ENCODE measurements at regions not wholly inside any gene's neighbourhood (a gene's known extent, or its start where the extent isn't known, plus 50 kb on each side); places are given as distances from the start of the nearest gene placed in this dataset.
"Not testable (repeated sequence)": the region's sequence is repeated elsewhere in the genome, so short reads cannot be mapped to it uniquely, and the experiment has no call there.

GRCh38 chr7:9250876-9251275 lies 817.5 kb downstream of the NXPH1 start:
- no peaks in the 10 kb centered on the region for H3K4me1 ChIP-seq (ENCODE audit: control insufficient read depth, insufficient read depth, low read length, unreplicated experiment)
- H3K27me3 ChIP-seq (ENCODE audit: insufficient read depth, low read length) = no peaks in the 10 kb centered on the region
- no peak overlapping the region for H3K4me3 ChIP-seq (ENCODE audit: low read depth, low read length)
- no peaks in the 10 kb centered on the region for H3K36me3 ChIP-seq (ENCODE audit: insufficient read depth, low read length)
- no peak overlapping the region for H2AFZ ChIP-seq (ENCODE audit: low read length, unreplicated experiment)
- no peak overlapping the region for H3K27ac ChIP-seq (ENCODE audit: low read depth, low read length)
- H3K79me2 ChIP-seq (ENCODE audit: control insufficient read depth, insufficient read depth, low read length, unreplicated experiment) = no peaks in the 10 kb centered on the region

GRCh38 chr7:9264395-9264794 lies 831.0 kb downstream of the NXPH1 start:
- Histone ChIP-seq H3K27me3 (ENCODE audit: insufficient read depth, low read length) (no peaks in the 10 kb centered on the region), H2AFZ (ENCODE audit: low read length, unreplicated experiment) (no peak overlapping the region), H3K36me3 (ENCODE audit: insufficient read depth, low read length) (no peaks in the 10 kb centered on the region), H3K4me3 (ENCODE audit: low read depth, low read length) (no peak overlapping the region), H3K27ac (ENCODE audit: low read depth, low read length) (no peak overlapping the region), H3K4me1 (ENCODE audit: control insufficient read depth, insufficient read depth, low read length, unreplicated experiment) (no peaks in the 10 kb centered on the region), H3K79me2 (ENCODE audit: control insufficient read depth, insufficient read depth, low read length, unreplicated experiment) (no peaks in the 10 kb centered on the region)

GRCh38 chr7:9280088-9280487 lies 846.7 kb downstream of the NXPH1 start:
- no peaks in the 10 kb centered on the region for H3K27me3 ChIP-seq (ENCODE audit: insufficient read depth, low read length)
- H3K79me2 ChIP-seq (ENCODE audit: control insufficient read depth, insufficient read depth, low read length, unreplicated experiment) = no peaks in the 10 kb centered on the region
- no peak overlapping the region for H3K4me3 ChIP-seq (ENCODE audit: low read depth, low read length)
- H3K4me1 ChIP-seq (ENCODE audit: control insufficient read depth, insufficient read depth, low read length, unreplicated experiment) = no peaks in the 10 kb centered on the region
- no peaks in the 10 kb centered on the region for H3K36me3 ChIP-seq (ENCODE audit: insufficient read depth, low read length)
- no peak overlapping the region for H3K27ac ChIP-seq (ENCODE audit: low read depth, low read length)
- H2AFZ ChIP-seq (ENCODE audit: low read length, unreplicated experiment) = no peak overlapping the region

- Histone ChIP-seq H3K79me2 (ENCODE audit: control insufficient read depth, insufficient read depth, low read length, unreplicated experiment) (no peaks in the 10 kb centered on the region), H3K36me3 (ENCODE audit: insufficient read depth, low read length) (no peaks in the 10 kb centered on the region), H3K27me3 (ENCODE audit: insufficient read depth, low read length) (no peaks in the 10 kb centered on the region), H2AFZ (ENCODE audit: low read length, unreplicated experiment) (no peak overlapping the region), H3K4me1 (ENCODE audit: control insufficient read depth, insufficient read depth, low read length, unreplicated experiment) (no peaks in the 10 kb centered on the region), H3K4me3 (ENCODE audit: low read depth, low read length) (no peak overlapping the region), H3K27ac (ENCODE audit: low read depth, low read length) (no peak overlapping the region)
These were observed 849.8 kb downstream of the NXPH1 start for GRCh38 chr7:9283246-9283645.

- Histone ChIP-seq H3K27me3 (ENCODE audit: insufficient read depth, low read length) (no peaks in the 10 kb centered on the region), H3K4me3 (ENCODE audit: low read depth, low read length) (no peak overlapping the region), H2AFZ (ENCODE audit: low read length, unreplicated experiment) (no peak overlapping the region), H3K79me2 (ENCODE audit: control insufficient read depth, insufficient read depth, low read length, unreplicated experiment) (no peaks in the 10 kb centered on the region), H3K4me1 (ENCODE audit: control insufficient read depth, insufficient read depth, low read length, unreplicated experiment) (no peaks in the 10 kb centered on the region), H3K27ac (ENCODE audit: low read depth, low read length) (no peak overlapping the region), H3K36me3 (ENCODE audit: insufficient read depth, low read length) (no peaks in the 10 kb centered on the region)
These were observed 869.0 kb downstream of the NXPH1 start for GRCh38 chr7:9302436-9302835.

GRCh38 chr7:9307131-9307530 lies 873.7 kb downstream of the NXPH1 start:
- no peaks in the 10 kb centered on the region for H3K79me2 ChIP-seq (ENCODE audit: control insufficient read depth, insufficient read depth, low read length, unreplicated experiment)
- no peak overlapping the region for H3K27ac ChIP-seq (ENCODE audit: low read depth, low read length)
- no peak overlapping the region for H3K4me3 ChIP-seq (ENCODE audit: low read depth, low read length)
- no peaks in the 10 kb centered on the region for H3K36me3 ChIP-seq (ENCODE audit: insufficient read depth, low read length)
- H2AFZ ChIP-seq (ENCODE audit: low read length, unreplicated experiment) = no peak overlapping the region
- H3K27me3 ChIP-seq (ENCODE audit: insufficient read depth, low read length) = no peaks in the 10 kb centered on the region
- no peaks in the 10 kb centered on the region for H3K4me1 ChIP-seq (ENCODE audit: control insufficient read depth, insufficient read depth, low read length, unreplicated experiment)

- no peaks in the 10 kb centered on the region for H3K36me3 ChIP-seq (ENCODE audit: insufficient read depth, low read length)
- no peaks in the 10 kb centered on the region for H3K79me2 ChIP-seq (ENCODE audit: control insufficient read depth, insufficient read depth, low read length, unreplicated experiment)
- H3K27ac ChIP-seq (ENCODE audit: low read depth, low read length) = no peak overlapping the region
- no peak overlapping the region for H2AFZ ChIP-seq (ENCODE audit: low read length, unreplicated experiment)
- no peaks in the 10 kb centered on the region for H3K4me1 ChIP-seq (ENCODE audit: control insufficient read depth, insufficient read depth, low read length, unreplicated experiment)
- H3K27me3 ChIP-seq (ENCODE audit: insufficient read depth, low read length) = no peaks in the 10 kb centered on the region
- no peak overlapping the region for H3K4me3 ChIP-seq (ENCODE audit: low read depth, low read length)
These were observed 891.1 kb downstream of the NXPH1 start for GRCh38 chr7:9324513-9324912.

GRCh38 chr7:9328296-9328695 lies 894.9 kb downstream of the NXPH1 start:
- H3K79me2 ChIP-seq (ENCODE audit: control insufficient read depth, insufficient read depth, low read length, unreplicated experiment) = no peaks in the 10 kb centered on the region
- no peaks in the 10 kb centered on the region for H3K27me3 ChIP-seq (ENCODE audit: insufficient read depth, low read length)
- H3K27ac ChIP-seq (ENCODE audit: low read depth, low read length) = no peak overlapping the region
- no peaks in the 10 kb centered on the region for H3K36me3 ChIP-seq (ENCODE audit: insufficient read depth, low read length)
- no peak overlapping the region for H2AFZ ChIP-seq (ENCODE audit: low read length, unreplicated experiment)
- H3K4me3 ChIP-seq (ENCODE audit: low read depth, low read length) = no peak overlapping the region
- no peaks in the 10 kb centered on the region for H3K4me1 ChIP-seq (ENCODE audit: control insufficient read depth, insufficient read depth, low read length, unreplicated experiment)

GRCh38 chr7:9349625-9350024 lies 916.2 kb downstream of the NXPH1 start:
- no peak overlapping the region for H3K4me3 ChIP-seq (ENCODE audit: low read depth, low read length)
- no peaks in the 10 kb centered on the region for H3K4me1 ChIP-seq (ENCODE audit: control insufficient read depth, insufficient read depth, low read length, unreplicated experiment)
- no peak overlapping the region for H2AFZ ChIP-seq (ENCODE audit: low read length, unreplicated experiment)
- no peaks in the 10 kb centered on the region for H3K36me3 ChIP-seq (ENCODE audit: insufficient read depth, low read length)
- no peaks in the 10 kb centered on the region for H3K79me2 ChIP-seq (ENCODE audit: control insufficient read depth, insufficient read depth, low read length, unreplicated experiment)
- no peak overlapping the region for H3K27ac ChIP-seq (ENCODE audit: low read depth, low read length)
- no peaks in the 10 kb centered on the region for H3K27me3 ChIP-seq (ENCODE audit: insufficient read depth, low read length)

GRCh38 chr7:9391221-9391620 lies 957.8 kb downstream of the NXPH1 start:
- no peaks in the 10 kb centered on the region for H3K36me3 ChIP-seq (ENCODE audit: insufficient read depth, low read length)
- no peak overlapping the region for H2AFZ ChIP-seq (ENCODE audit: low read length, unreplicated experiment)
- H3K27me3 ChIP-seq (ENCODE audit: insufficient read depth, low read length) = no peaks in the 10 kb centered on the region
- no peaks in the 10 kb centered on the region for H3K4me1 ChIP-seq (ENCODE audit: control insufficient read depth, insufficient read depth, low read length, unreplicated experiment)
- no peak overlapping the region for H3K27ac ChIP-seq (ENCODE audit: low read depth, low read length)
- no peak overlapping the region for H3K4me3 ChIP-seq (ENCODE audit: low read depth, low read length)
- H3K79me2 ChIP-seq (ENCODE audit: control insufficient read depth, insufficient read depth, low read length, unreplicated experiment) = no peaks in the 10 kb centered on the region

GRCh38 chr7:9391984-9392383 lies 958.6 kb downstream of the NXPH1 start:
- no peak overlapping the region for H3K4me3 ChIP-seq (ENCODE audit: low read depth, low read length)
- H3K36me3 ChIP-seq (ENCODE audit: insufficient read depth, low read length) = no peaks in the 10 kb centered on the region
- no peaks in the 10 kb centered on the region for H3K4me1 ChIP-seq (ENCODE audit: control insufficient read depth, insufficient read depth, low read length, unreplicated experiment)
- H3K27ac ChIP-seq (ENCODE audit: low read depth, low read length) = no peak overlapping the region
- H2AFZ ChIP-seq (ENCODE audit: low read length, unreplicated experiment) = no peak overlapping the region
- H3K79me2 ChIP-seq (ENCODE audit: control insufficient read depth, insufficient read depth, low read length, unreplicated experiment) = no peaks in the 10 kb centered on the region
- no peaks in the 10 kb centered on the region for H3K27me3 ChIP-seq (ENCODE audit: insufficient read depth, low read length)

GRCh38 chr7:9404386-9404785 lies 971.0 kb downstream of the NXPH1 start:
- H3K4me3 ChIP-seq (ENCODE audit: low read depth, low read length); H3K27ac ChIP-seq (ENCODE audit: low read depth, low read length); H3K36me3 ChIP-seq (ENCODE audit: insufficient read depth, low read length); H2AFZ ChIP-seq (ENCODE audit: low read length, unreplicated experiment); H3K79me2 ChIP-seq (ENCODE audit: control insufficient read depth, insufficient read depth, low read length, unreplicated experiment); H3K27me3 ChIP-seq (ENCODE audit: insufficient read depth, low read length); H3K4me1 ChIP-seq (ENCODE audit: control insufficient read depth, insufficient read depth, low read length, unreplicated experiment): not testable (repeated sequence)
